GM20000 (cell line): ENCODE measurements at regions not wholly inside any gene's neighbourhood (a gene's known extent, or its start where the extent isn't known, plus 50 kb on each side); places are given as distances from the start of the nearest gene placed in this dataset.

ENCODE experiments used
- DNase-seq: peaks from one replicate; pipeline ENCODE4 v3.0.0; 2012; ENCODE audit warnings: low spot score
- CTCF ChIP-seq: IDR thresholded peaks from 2 replicates; pipeline ENCODE4 v1.5.1; 2012; ENCODE audit warnings: mild to moderate bottlenecking, control low read depth; ENCODE audit errors: extremely low read depth, missing control alignments

- no peak for TF ChIP-seq CTCF
- no peak for DNase-seq
These were observed 437.3 kb upstream of the HTR2A start for GRCh38 chr13:47334173-47334572.

- no peak for TF ChIP-seq CTCF
- no peak for DNase-seq
These were observed 435.3 kb upstream of the HTR2A start for GRCh38 chr13:47332149-47332548.

GRCh38 chr13:47330031-47330430, 433.2 kb upstream of the HTR2A start:
- DNase-seq: no peak
- TF ChIP-seq CTCF: no peak

- no peak for TF ChIP-seq CTCF
- no peak for DNase-seq
These were observed 431.0 kb upstream of the HTR2A start for GRCh38 chr13:47327861-47328260.

- TF ChIP-seq CTCF: no peak
- no peak for DNase-seq
These were observed 429.2 kb upstream of the HTR2A start for GRCh38 chr13:47326061-47326460.

GRCh38 chr13:47317356-47317755, 420.5 kb upstream of the HTR2A start:
- DNase-seq: no peak
- TF ChIP-seq CTCF: no peak

- DNase-seq: no peak
- no peak for TF ChIP-seq CTCF
These were observed 413.5 kb upstream of the HTR2A start for GRCh38 chr13:47310401-47310800.
